PC-9 (cell line): ENCODE measurements at regions not wholly inside any gene's neighbourhood (a gene's known extent, or its start where the extent isn't known, plus 50 kb on each side); places are given as distances from the start of the nearest gene placed in this dataset.

Source experiments
- BruUV-seq: library from RNA; stranded (reverse); fragments of 400-500 nt; replicated peaks from 2 replicates; lab custom pipeline; 2021; lab: Mats Ljungman, UMichigan
- CTCF ChIA-PET: fragments of 300-600 bp; sonication (Branson Sonifier 250); formaldehyde crosslinking; loops from one replicate; lab custom pipeline; 2022; ENCODE audit warnings: antibody characterized with exemption; lab: Charles Lee
- POLR2A ChIA-PET: fragments of 300-600 bp; sonication (Branson Sonifier 250); formaldehyde crosslinking; loops from one replicate; lab custom pipeline; 2022; ENCODE audit warnings: antibody characterized with exemption; ENCODE audit not compliant: unreplicated experiment; lab: Charles Lee
- DNase-seq, 2 experiments: peaks; one replicate each; pipeline versions ENCODE4 v3.0.0 to v3.0.0-alpha.2; 2015 to 2022; ENCODE audit warnings: mixed read lengths in 1 of 2
- H2AFZ ChIP-seq: fragments of 200-600 bp; sonication (generic); 2 replicates; pipeline ENCODE4 v1.8.1; 2017; ENCODE audit warnings: antibody characterized with exemption
- H3F3A ChIP-seq: fragments of 200-600 bp; sonication (generic); 2 replicates; pipeline ENCODE4 v1.8.1; 2017; ENCODE audit warnings: antibody characterized with exemption, mild to moderate bottlenecking, low read depth; ENCODE audit not compliant: insufficient read depth
- H3K27ac ChIP-seq: fragments of 200-600 bp; sonication (generic); 2 replicates; pipeline ENCODE4 v1.6.1; 2016; ENCODE audit warnings: mixed run types
- H3K27me3 ChIP-seq: fragments of 200-600 bp; sonication (generic); 2 replicates; pipeline ENCODE4 v1.6.1; 2016; ENCODE audit warnings: low read depth, mixed run types; ENCODE audit not compliant: insufficient read depth
- H3K36me3 ChIP-seq: fragments of 200-600 bp; sonication (generic); 2 replicates; pipeline ENCODE4 v1.6.1; 2016; ENCODE audit warnings: low read depth, mixed run types
- H3K4me1 ChIP-seq: fragments of 200-600 bp; sonication (generic); replicated peaks from 2 replicates; pipeline ENCODE4 v1.6.1; 2016; ENCODE audit warnings: mixed run types; ENCODE audit not compliant: insufficient read depth
- H3K4me2 ChIP-seq: fragments of 200-600 bp; sonication (generic); 2 replicates; pipeline ENCODE4 v1.6.1; 2017; ENCODE audit warnings: mixed run types
- H3K4me3 ChIP-seq: fragments of 200-600 bp; sonication (generic); 2 replicates; pipeline ENCODE4 v1.6.1; 2016; ENCODE audit warnings: mixed run types
- H3K79me2 ChIP-seq: fragments of 200-600 bp; sonication (generic); 2 replicates; pipeline ENCODE4 v1.6.1; 2017; ENCODE audit warnings: low read depth, mixed run types
- H3K9me2 ChIP-seq: fragments of 200-600 bp; sonication (generic); 2 replicates; pipeline ENCODE4 v1.8.1; 2017; ENCODE audit warnings: mild to moderate bottlenecking; ENCODE audit not compliant: insufficient read depth
- H3K9me3 ChIP-seq: fragments of 200-600 bp; sonication (generic); 2 replicates; pipeline ENCODE4 v1.8.1; 2016; ENCODE audit warnings: low read depth; ENCODE audit not compliant: insufficient read depth
- H4K20me1 ChIP-seq: fragments of 200-600 bp; sonication (generic); 2 replicates; pipeline ENCODE4 v1.8.1; 2017; ENCODE audit not compliant: insufficient read depth
- CTCF ChIP-seq: fragments of 200-600 bp; sonication (generic); conservative IDR thresholded peaks from 2 replicates; pipeline ENCODE4 v1.6.1; 2017; ENCODE audit warnings: mixed run types, antibody characterized with exemption, mild to moderate bottlenecking, moderate library complexity
- EZH2 ChIP-seq: fragments of 200-600 bp; sonication (generic); IDR thresholded peaks from 2 replicates; pipeline ENCODE4 v1.8.0; 2017; ENCODE audit warnings: antibody characterized with exemption, low read depth
- intact Hi-C: fragments of 100-400 bp; cut with micrococcal nuclease; formaldehyde crosslinking; loops from one replicate; pipeline ENCODE4 v1.10.0; 2022; ENCODE audit not compliant: unreplicated experiment

DNA sequence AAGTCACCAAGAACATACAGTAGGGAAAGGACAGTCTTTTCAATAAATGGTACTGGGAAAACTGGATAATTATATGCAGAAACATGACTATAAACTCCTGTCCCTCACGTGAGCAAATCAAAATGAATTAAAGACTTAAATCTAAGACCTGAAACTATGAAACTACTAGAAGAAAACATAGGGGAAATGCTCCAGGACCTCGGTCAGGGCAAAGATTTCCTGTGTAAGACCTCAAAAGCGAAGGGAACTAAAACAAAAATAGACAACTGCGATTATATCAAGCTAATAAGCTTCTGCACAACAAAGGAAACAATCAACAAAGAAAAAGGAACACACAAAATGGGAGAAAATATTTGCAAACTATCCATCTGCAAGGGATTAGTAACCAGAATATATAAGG is 62.7 kb downstream of the CRYGS start:
- intact Hi-C loops = no loop called here
- DNase-seq = no peak
- Histone ChIP-seq H3K27me3 (peaks cover 86% of the 10 kb centered on the region), H3K9me2 (0 out of 2 replicates have a peak, but pooled peaks cover 5% of the 10 kb centered on the region), H3K4me2 (no peak overlapping the region), H3K4me1 (no peaks in the 10 kb centered on the region), H3K36me3 (no peaks in the 10 kb centered on the region), H4K20me1 (no peaks in the 10 kb centered on the region), H3K79me2 (no peaks in the 10 kb centered on the region), H3F3A (no peaks in the 10 kb centered on the region), H2AFZ (no peak overlapping the region), H3K9me3 (no peaks in the 10 kb centered on the region), H3K4me3 (no peak overlapping the region), H3K27ac (no peak overlapping the region)
- CTCF ChIA-PET = no interaction called here
- TF ChIP-seq EZH2 (no peak), CTCF (no peak)
- no TSS peak for BruUV-seq
- POLR2A ChIA-PET = no interaction called here

- Histone ChIP-seq H3K9me3 (no peaks in the 10 kb centered on the region), H3K9me2 (0 out of 2 replicates have a peak, but pooled peaks cover 5% of the 10 kb centered on the region), H3K27ac (no peak overlapping the region), H3K4me2 (no peak overlapping the region), H2AFZ (no peak overlapping the region), H3K79me2 (no peaks in the 10 kb centered on the region), H3K27me3 (peaks cover 86% of the 10 kb centered on the region), H4K20me1 (no peaks in the 10 kb centered on the region), H3K4me3 (no peak overlapping the region), H3F3A (no peaks in the 10 kb centered on the region), H3K36me3 (no peaks in the 10 kb centered on the region), H3K4me1 (no peaks in the 10 kb centered on the region)
- CTCF ChIA-PET = no interaction called here
- TF ChIP-seq EZH2 = no peak
- no peak for TF ChIP-seq CTCF
- intact Hi-C loops = no loop called here
- POLR2A ChIA-PET = interaction anchor here (0.7 kb wide), 1 partner anchor 62 kb away, joined by 3 read pairs; no protein-coding TSS in a partner anchor
- no TSS peak for BruUV-seq
- no peak for DNase-seq
Observed at GRCh38 chr3:186477876-186478275, 66.3 kb downstream of the CRYGS start.

- TF ChIP-seq CTCF = no peak
- no peak for TF ChIP-seq EZH2
- H3K79me2 ChIP-seq = no peaks in the 10 kb centered on the region
- H3K4me1 ChIP-seq = no peaks in the 10 kb centered on the region
- no peaks in the 10 kb centered on the region for H3K9me3 ChIP-seq
- no peak overlapping the region for H2AFZ ChIP-seq
- ChIA-PET CTCF (no interaction called here), POLR2A (no interaction called here)
- no peak for DNase-seq
- no peaks in the 10 kb centered on the region for H4K20me1 ChIP-seq
- intact Hi-C loops = no loop called here
- no peak overlapping the region for H3K27ac ChIP-seq
- no peak overlapping the region for H3K4me3 ChIP-seq
- 0 out of 2 replicates have a peak, but pooled peaks cover 5% of the 10 kb centered on the region for H3K9me2 ChIP-seq
- peaks cover 90% of the 10 kb centered on the region for H3K27me3 ChIP-seq
- no peak overlapping the region for H3K4me2 ChIP-seq
- no peaks in the 10 kb centered on the region for H3K36me3 ChIP-seq
- BruUV-seq = no TSS peak
- no peaks in the 10 kb centered on the region for H3F3A ChIP-seq
Observed at GRCh38 chr3:186477033-186477432, 67.1 kb downstream of the CRYGS start.
